HG02852 (cell line): ENCODE measurements at regions not wholly inside any gene's neighbourhood (a gene's known extent, or its start where the extent isn't known, plus 50 kb on each side); places are given as distances from the start of the nearest gene placed in this dataset.
"Not testable (repeated sequence)": the region's sequence is repeated elsewhere in the genome, so short reads cannot be mapped to it uniquely, and the experiment has no call there.

Experiments used
- ATAC-seq: cut with Tn5 transposase; IDR thresholded peaks from one replicate; pipeline ENCODE4 v1.9.1; 2021; ENCODE audit warnings: mild to moderate bottlenecking, moderate library complexity; ENCODE audit not compliant: unreplicated experiment

DNA sequence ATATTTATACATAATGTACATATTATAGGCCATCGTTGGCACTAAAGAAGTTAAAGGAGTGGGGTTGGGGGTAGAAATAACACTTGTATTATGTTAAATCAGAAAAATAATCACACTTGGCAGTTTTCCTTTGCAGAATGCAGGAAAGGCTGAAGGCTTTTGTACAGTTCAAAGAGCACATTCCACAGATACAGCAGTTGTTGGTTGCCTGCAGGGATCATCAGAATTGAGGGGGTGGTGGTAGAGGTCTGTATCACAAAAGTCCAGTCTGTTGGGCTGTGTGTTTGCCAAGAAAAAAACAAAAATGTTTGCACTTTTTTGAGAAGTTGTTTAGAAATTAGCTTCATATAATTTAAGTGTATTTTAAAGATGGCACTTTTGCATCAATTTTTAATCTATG, 231.8 kb upstream of the FOXP2 start:
- no peak for ATAC-seq

DNA sequence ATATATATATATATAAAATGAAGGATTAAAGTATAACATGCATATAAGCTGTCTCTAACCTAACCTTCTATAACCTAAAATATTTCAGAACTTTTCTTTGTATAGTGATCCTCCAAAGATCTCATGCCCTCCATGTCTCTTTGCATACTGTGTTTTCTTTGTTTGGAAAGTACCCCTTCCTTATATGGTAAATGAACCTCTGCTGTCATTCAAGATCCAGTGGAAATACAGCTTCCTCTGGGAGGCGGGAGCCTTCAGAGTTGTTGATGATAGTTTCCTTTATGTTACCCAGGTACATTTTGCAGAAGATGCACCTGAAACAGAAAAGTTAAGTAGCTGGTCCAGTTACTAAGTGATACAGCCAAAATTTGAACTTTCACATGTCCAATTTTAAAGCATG, 233.3 kb upstream of the FOXP2 start:
- no peak for ATAC-seq

- ATAC-seq, result no peak
Measured at GRCh38 chr7:114180556-114181266, 233.9 kb upstream of the FOXP2 start.

GRCh38 chr7:114175125-114175524, 239.5 kb upstream of the FOXP2 start:
- no peak for ATAC-seq

GRCh38 chr7:114173170-114173890, 241.3 kb upstream of the FOXP2 start:
- ATAC-seq, result no peak

GRCh38 chr7:114169389-114169788, 245.2 kb upstream of the FOXP2 start:
- ATAC-seq, result not testable (repeated sequence)

DNA sequence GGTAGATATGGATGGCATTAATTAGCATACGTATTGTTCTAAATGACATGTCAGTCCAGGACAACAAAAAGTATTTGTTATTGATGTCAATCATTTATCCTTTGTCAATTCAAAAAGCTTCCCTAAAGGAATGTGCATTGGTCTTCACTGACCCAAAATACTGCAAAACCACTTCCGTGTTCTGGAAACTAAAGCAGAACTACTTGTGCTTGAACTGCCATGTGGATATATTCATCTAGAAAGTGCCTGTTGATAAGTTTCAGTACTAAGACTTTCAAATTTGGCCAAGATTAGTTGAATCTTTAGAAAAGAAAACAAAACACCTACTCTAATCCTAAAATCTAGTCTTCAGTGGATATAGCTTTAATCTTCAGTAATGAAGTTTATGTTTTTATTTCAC, 242.1 kb upstream of the PPP1R3A start:
- peak; percentile 67 for ATAC-seq

DNA sequence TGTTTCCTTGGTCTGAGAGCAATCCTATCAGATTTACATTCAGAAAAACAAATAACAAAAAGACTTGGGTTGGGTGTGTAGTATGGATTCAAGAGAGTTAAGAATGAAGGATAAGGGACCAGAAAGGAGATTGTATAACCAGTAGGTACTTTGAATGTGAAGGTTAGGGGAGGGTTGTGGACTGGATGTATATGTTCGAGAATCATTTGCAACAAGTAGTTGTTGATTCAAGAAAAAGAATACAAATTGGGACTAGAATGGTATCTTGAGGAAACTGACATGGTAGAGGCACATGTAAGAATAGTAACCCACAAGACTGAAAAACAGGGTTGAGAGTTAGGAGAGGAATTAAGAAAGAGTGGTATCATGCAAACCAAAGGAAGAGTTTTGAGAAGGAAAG, 240.0 kb upstream of the PPP1R3A start:
- ATAC-seq, result no peak

- ATAC-seq, result no peak
Measured at GRCh38 chr7:114158275-114158674, 239.5 kb upstream of the PPP1R3A start.

GRCh38 chr7:114156178-114156577, 237.4 kb upstream of the PPP1R3A start:
- no peak for ATAC-seq

GRCh38 chr7:114155116-114156110, 236.6 kb upstream of the PPP1R3A start:
- ATAC-seq, result no peak

DNA sequence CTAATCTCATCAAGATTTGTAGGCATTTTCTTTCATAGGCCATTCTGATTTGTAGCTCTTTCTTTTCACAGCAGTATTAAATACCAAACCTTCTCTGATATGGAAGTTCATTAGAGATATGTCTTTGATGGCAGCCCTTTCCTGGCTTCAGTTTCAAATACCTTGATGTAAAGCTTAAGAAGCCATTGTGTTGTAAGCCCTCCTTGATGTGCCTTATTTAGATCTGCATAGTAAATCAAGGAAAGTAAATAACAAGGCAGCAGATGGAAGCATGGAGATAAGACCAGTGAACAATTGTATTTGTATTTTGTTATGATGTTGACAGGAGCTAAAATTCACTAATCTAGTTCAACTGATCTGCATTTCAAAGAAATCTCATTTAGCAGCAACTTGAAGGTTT, 234.9 kb upstream of the PPP1R3A start:
- ATAC-seq, result no peak

GRCh38 chr7:114152314-114152938, 233.6 kb upstream of the PPP1R3A start:
- no peak for ATAC-seq

DNA sequence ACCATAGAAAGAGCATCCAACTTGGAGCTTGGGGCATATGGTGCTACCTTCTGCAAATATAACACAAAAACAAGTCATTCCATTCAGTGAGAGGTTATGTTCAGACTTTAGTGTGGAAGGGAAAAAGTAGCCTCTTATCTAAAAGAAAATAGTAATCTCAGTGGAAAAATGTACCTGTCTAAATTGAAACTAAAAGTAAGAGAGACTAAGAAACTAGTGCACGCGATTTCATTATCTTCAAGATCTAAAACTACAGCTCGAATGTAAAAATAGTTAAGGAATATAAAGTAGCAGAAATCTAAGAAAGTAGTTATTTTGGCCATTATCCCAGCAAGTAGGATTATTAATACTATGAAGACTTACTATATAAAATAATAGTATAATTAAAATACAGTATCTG, 233.0 kb upstream of the PPP1R3A start:
- no peak for ATAC-seq

- ATAC-seq, result no peak
Measured at GRCh38 chr7:114150689-114151088, 231.9 kb upstream of the PPP1R3A start.

DNA sequence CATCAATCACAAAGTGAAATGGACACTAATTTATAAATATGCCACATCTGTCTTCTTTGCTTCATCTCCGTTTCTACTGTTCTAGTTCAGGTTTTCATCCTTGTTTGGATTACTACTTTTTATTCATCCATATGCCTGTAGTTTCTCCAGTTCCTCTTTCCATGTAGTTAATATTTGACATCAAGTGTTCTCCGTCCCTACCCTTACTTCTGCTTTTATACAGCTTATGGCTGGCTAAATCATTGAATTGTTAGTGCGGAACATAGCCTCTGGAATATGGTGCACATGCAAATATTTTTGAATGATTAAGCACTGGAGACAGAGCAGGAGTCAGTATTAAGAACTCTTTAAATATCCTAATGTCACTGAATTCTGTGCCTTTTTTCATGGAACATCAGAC, 230.0 kb upstream of the PPP1R3A start:
- no peak for ATAC-seq

GRCh38 chr7:114141415-114141814, 222.6 kb upstream of the PPP1R3A start:
- ATAC-seq, result no peak

GRCh38 chr7:114140561-114140960, 221.8 kb upstream of the PPP1R3A start:
- no peak for ATAC-seq

GRCh38 chr7:114139690-114140089, 220.9 kb upstream of the PPP1R3A start:
- not testable (repeated sequence) for ATAC-seq

DNA sequence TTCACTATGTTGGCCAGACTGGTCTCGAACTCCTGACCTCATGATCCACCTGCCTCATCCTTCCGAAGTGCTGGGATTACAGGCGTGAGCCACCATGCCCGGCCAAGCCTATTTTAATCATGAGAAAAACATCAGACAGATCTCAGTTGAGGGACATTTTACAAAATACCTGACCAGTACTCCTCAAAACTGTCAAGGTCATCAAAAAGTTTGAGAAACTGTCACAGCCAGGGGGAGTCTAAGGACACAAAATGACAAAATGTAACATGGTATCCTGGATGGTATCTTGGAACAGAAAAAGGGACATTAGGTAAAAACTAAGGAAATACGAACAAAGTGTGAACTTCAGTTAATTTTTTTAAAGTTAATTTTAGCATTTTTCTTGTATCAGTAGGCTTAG, 219.8 kb upstream of the PPP1R3A start:
- ATAC-seq, result no peak

- no peak for ATAC-seq
Measured at GRCh38 chr7:114133717-114134116, 214.9 kb upstream of the PPP1R3A start.
